Stomach (tissue), 8 donors: ENCODE measurements at regions not wholly inside any gene's neighbourhood (a gene's known extent, or its start where the extent isn't known, plus 50 kb on each side); places are given as distances from the start of the nearest gene placed in this dataset.

ENCODE experiments used
- DNase-seq, 2 donors: peaks; one replicate each; pipeline versions ENCODE4 v3.0.0 to v3.0.0-alpha.2; 2013 to 2019
- H3K27ac ChIP-seq, 5 donors: fragments of 200-600 bp in 4 of 5; sonication (generic) in 4 of 5; one replicate each; pipeline ENCODE4 v1.5.1; 2013 to 2019; ENCODE audit warnings: mild to moderate bottlenecking in 1 of 5, moderate library complexity in 1 of 5
- H3K27me3 ChIP-seq, 3 donors: fragments of 200-600 bp; sonication (generic); one replicate each; pipeline ENCODE4 v1.5.1; 2017 to 2019; ENCODE audit warnings: mixed run types in 1 of 3
- H3K36me3 ChIP-seq, 4 donors: fragments of 200-600 bp; sonication (generic); 1 replicate in 3 of 4; 2 replicates in 1 of 4; pipeline ENCODE4 v1.5.1; 2016 to 2019
- H3K4me1 ChIP-seq, 4 donors: fragments of 200-600 bp; sonication (generic); one replicate each; pipeline ENCODE4 v1.5.1; 2016 to 2019
- H3K4me3 ChIP-seq, 4 donors: fragments of 200-600 bp; sonication (generic) in 3 of 4; one replicate each; pipeline ENCODE4 v1.5.1; 2016 to 2019; ENCODE audit warnings: mild to moderate bottlenecking in 1 of 4
- H3K9me3 ChIP-seq, 4 donors: fragments of 200-600 bp; sonication (generic); one replicate each; pipeline ENCODE4 v1.5.1; 2016 to 2019
- CTCF ChIP-seq, 7 experiments: fragments of 450-650 bp in 4 of 7; fragments of 200-600 bp in 3 of 7; sonication (generic) in 3 of 7; IDR thresholded peaks; one replicate each; pipeline ENCODE4 v1.5.1; 2016 to 2019; ENCODE audit warnings: antibody characterized with exemption in 7 of 7, control low read depth in 2 of 7, mild to moderate bottlenecking in 1 of 7
- EP300 ChIP-seq: sonication (generic); formaldehyde crosslinking; IDR thresholded peaks from one replicate; pipeline ENCODE4 v1.6.1; 2017; ENCODE audit warnings: antibody characterized with exemption
- POLR2A ChIP-seq, 4 donors: fragments of 450-650 bp; IDR thresholded peaks; one replicate each; pipeline ENCODE4 v1.6.1; 2016; ENCODE audit warnings: antibody characterized with exemption in 4 of 4, control low read depth in 2 of 4, mild to moderate bottlenecking in 1 of 4, moderate library complexity in 1 of 4
- POLR2AphosphoS5 ChIP-seq, 3 donors: sonication (generic); formaldehyde crosslinking; IDR thresholded peaks; one replicate each; pipeline ENCODE4 v1.6.1; 2016; ENCODE audit warnings: antibody characterized with exemption in 3 of 3
- WGBS, 5 donors: extraction: QIAGEN DNeasy Blood & Tissue Kit in 3 of 5; methylation state at CpG; one replicate each; pipeline versions ENCODE4 v1.1.5 to v1.1.7; 2013 to 2018; 5-methylcytosine and 5-hydroxymethylcytosine counted together
- intact Hi-C: fragments of 100-400 bp; cut with DNase I; formaldehyde crosslinking; loops from one replicate; pipeline ENCODE4 v1.15.1; 2023; ENCODE audit warnings: low total_unique reads
- donor health status: healthy with polysubstance abuse.
- donor health status: Bipolar disorder and iron deficiency.
- donor health status: healthy.

GRCh38 chr4:22299678-22300077, 216.2 kb downstream of the ADGRA3 start:
- no peak overlapping the region for H3K4me3 ChIP-seq
- 36 to 67% (median 56%) methylated on average over 3 of the region's 3 CpGs for WGBS, 5 donors
- intact Hi-C loops, result no loop called here
- no peaks in the 10 kb centered on the region for H3K36me3 ChIP-seq
- no peaks in the 10 kb centered on the region for H3K4me1 ChIP-seq
- H3K27ac ChIP-seq, result no peak overlapping the region
- peaks cover 0 to 23% (median 14%) of the 10 kb centered on the region in 4 donors for H3K9me3 ChIP-seq
- TF ChIP-seq EP300 (no peak), POLR2A (IDR thresholded peaks at IDR 0.05) (no peak), POLR2AphosphoS5 (IDR thresholded peaks at IDR 0.05) (no peak), CTCF (IDR thresholded peaks at IDR 0.05) (no peak)
- no peak for DNase-seq
- no peaks in the 10 kb centered on the region for H3K27me3 ChIP-seq

- intact Hi-C loops, result no loop called here
- WGBS, 5 donors, result 76 to 94% (median 82%) methylated on average over 1 of the region's 1 CpG
These were observed 228.2 kb downstream of the ADGRA3 start for GRCh38 chr4:22287631-22288030.

GRCh38 chr4:22268350-22269025, 247.4 kb downstream of the ADGRA3 start:
- Histone ChIP-seq H3K36me3 (no peaks in the 10 kb centered on the region), H3K27ac (no peak overlapping the region), H3K27me3 (no peaks in the 10 kb centered on the region), H3K4me1 (no peaks in the 10 kb centered on the region), H3K4me3 (no peak overlapping the region), H3K9me3 (peaks cover 0 to 6% (median 3%) of the 10 kb centered on the region in 4 donors)
- TF ChIP-seq EP300 (no peak), POLR2A (IDR thresholded peaks at IDR 0.05) (no peak), POLR2AphosphoS5 (IDR thresholded peaks at IDR 0.05) (no peak), CTCF (IDR thresholded peaks at IDR 0.05) (no peak)
- DNase-seq, result no peak
- WGBS, 5 donors, result 55 to 68% (median 62%) methylated on average over 9 to 10 of the region's 10 CpGs
- intact Hi-C loops, result no loop called here

More at GRCh38 chr4:22287631-22288030, 228.2 kb downstream of the ADGRA3 start:
- H3K36me3 ChIP-seq, result no peaks in the 10 kb centered on the region
- no peaks in the 10 kb centered on the region for H3K4me1 ChIP-seq
- peaks cover 0 to 14% (median 9%) of the 10 kb centered on the region in 4 donors for H3K9me3 ChIP-seq
- H3K27me3 ChIP-seq, result no peaks in the 10 kb centered on the region
- TF ChIP-seq POLR2AphosphoS5 (IDR thresholded peaks at IDR 0.05) (no peak), CTCF (IDR thresholded peaks at IDR 0.05) (no peak), POLR2A (IDR thresholded peaks at IDR 0.05) (no peak), EP300 (no peak)
- no peak for DNase-seq
- no peak overlapping the region for H3K4me3 ChIP-seq
- no peak overlapping the region for H3K27ac ChIP-seq

GRCh38 chr4:22264261-22264660, 251.6 kb downstream of the ADGRA3 start:
- H3K27me3 ChIP-seq, result no peaks in the 10 kb centered on the region
- H3K9me3 ChIP-seq, result peaks cover 0 to 19% (median 0%) of the 10 kb centered on the region in 4 donors
- TF ChIP-seq POLR2AphosphoS5 (IDR thresholded peaks at IDR 0.05), result no peak
- no peak for TF ChIP-seq POLR2A (IDR thresholded peaks at IDR 0.05)
- TF ChIP-seq EP300, result no peak
- no peak for TF ChIP-seq CTCF (IDR thresholded peaks at IDR 0.05)
- WGBS, 5 donors, result 85 to 90% (median 87%) methylated on average over 7 of the region's 7 CpGs
- no peak for DNase-seq
- intact Hi-C loops, result no loop called here
- no peak overlapping the region for H3K4me3 ChIP-seq
- no peaks in the 10 kb centered on the region for H3K36me3 ChIP-seq
- no peaks in the 10 kb centered on the region for H3K4me1 ChIP-seq
- no peak overlapping the region for H3K27ac ChIP-seq
